GM18511 (cell line): ENCODE measurements at regions not wholly inside any gene's neighbourhood (a gene's known extent, or its start where the extent isn't known, plus 50 kb on each side); places are given as distances from the start of the nearest gene placed in this dataset.

Experiments used
- ATAC-seq: cut with Tn5 transposase; IDR thresholded peaks from one replicate; pipeline ENCODE4 v1.9.1; 2021; ENCODE audit warnings: mild to moderate bottlenecking, moderate library complexity; ENCODE audit not compliant: unreplicated experiment

- no peak for ATAC-seq
Measured at GRCh38 chr2:16507655-16508489, 157.8 kb downstream of the CYRIA start.

- ATAC-seq = no peak
Measured at GRCh38 chr2:16506366-16506765, 159.3 kb downstream of the CYRIA start.

- no peak for ATAC-seq
Measured at GRCh38 chr2:16496426-16497388, 168.9 kb downstream of the CYRIA start.

- no peak for ATAC-seq
Measured at GRCh38 chr2:16495509-16496208, 170.0 kb downstream of the CYRIA start.

- ATAC-seq = no peak
Measured at GRCh38 chr2:16494836-16495508, 170.7 kb downstream of the CYRIA start.

- ATAC-seq = no peak
Measured at GRCh38 chr2:16493788-16494187, 171.8 kb downstream of the CYRIA start.

GRCh38 chr2:16487686-16488085 lies 177.9 kb downstream of the CYRIA start:
- ATAC-seq = no peak

GRCh38 chr2:16485251-16485650 lies 180.4 kb downstream of the CYRIA start:
- no peak for ATAC-seq

GRCh38 chr2:16482460-16482859 lies 183.2 kb downstream of the CYRIA start:
- no peak for ATAC-seq

GRCh38 chr2:16481351-16481750 lies 184.3 kb downstream of the CYRIA start:
- no peak for ATAC-seq

- no peak for ATAC-seq
Measured at GRCh38 chr2:16479721-16480120, 185.9 kb downstream of the CYRIA start.

GRCh38 chr2:16478434-16479210 lies 187.0 kb downstream of the CYRIA start:
- no peak for ATAC-seq

- ATAC-seq = no peak
Measured at GRCh38 chr2:16477648-16478047, 188.0 kb downstream of the CYRIA start.

- ATAC-seq = no peak
Measured at GRCh38 chr2:16476866-16477265, 188.8 kb downstream of the CYRIA start.

GRCh38 chr2:16475986-16476567 lies 189.6 kb downstream of the CYRIA start:
- no peak for ATAC-seq

- ATAC-seq = no peak
Measured at GRCh38 chr2:16475586-16475985, 190.0 kb downstream of the CYRIA start.

GRCh38 chr2:16473575-16473974 lies 192.1 kb downstream of the CYRIA start:
- ATAC-seq = no peak

- ATAC-seq = no peak
Measured at GRCh38 chr2:16470936-16471490, 194.6 kb downstream of the CYRIA start.

GRCh38 chr2:16466821-16467151 lies 198.8 kb downstream of the CYRIA start:
- ATAC-seq = no peak
